ENCODE measurements at regions not wholly inside any gene's neighbourhood (a gene's known extent, or its start where the extent isn't known, plus 50 kb on each side); places are given as distances from the start of the nearest gene placed in this dataset.

GRCh38 chr13:78413887-78414553, 189.3 kb downstream of the POU4F1 start:
- TF ChIP-seq RAD21 (IDR thresholded peaks at IDR 0.05; ENCODE audit: low read depth) (no peak), EP300 (IDR thresholded peaks at IDR 0.05; ENCODE audit: borderline replicate concordance) (no peak), CREB1 (IDR thresholded peaks at IDR 0.05; ENCODE audit: low read depth) (no peak), NFIC (IDR thresholded peaks at IDR 0.05) (no peak), EGR1 (IDR thresholded peaks at IDR 0.05) (no peak), TEAD4 (IDR thresholded peaks at IDR 0.05) (no peak), MAX (IDR thresholded peaks at IDR 0.05) (no peak)
